Activated B cell treated with CpG ODN at 0.5 μM for 24 hours (primary cell): ENCODE measurements at regions not wholly inside any gene's neighbourhood (a gene's known extent, or its start where the extent isn't known, plus 50 kb on each side); places are given as distances from the start of the nearest gene placed in this dataset.

Source experiments
- ATAC-seq: fragments of 200-7000 bp; cut with Tn5 transposase; one replicate; pipeline ENCODE4 v1.10.0; 2021; ENCODE audit warnings: low read depth, mild to moderate bottlenecking, moderate library complexity
- CTCF ChIA-PET: fragments of 350-600 bp; sonication (Branson Sonifier 250); formaldehyde crosslinking; loops from one replicate; lab custom pipeline; 2021; ENCODE audit warnings: antibody characterized with exemption; lab: Charles Lee
- POLR2A ChIA-PET: fragments of 350-600 bp; sonication (Branson Sonifier 250); formaldehyde crosslinking; loops from one replicate; lab custom pipeline; 2021; ENCODE audit warnings: antibody characterized with exemption; lab: Charles Lee
- DNase-seq: peaks from one replicate; pipeline ENCODE4 v3.0.0; 2022
- H3K27ac Mint-ChIP-seq: one replicate; pipeline ENCODE4 v1.8.0; 2020; ENCODE audit warnings: mixed read lengths
- H3K27me3 Mint-ChIP-seq: one replicate; pipeline ENCODE4 v1.8.0; 2021; ENCODE audit warnings: mixed read lengths
- H3K36me3 Mint-ChIP-seq: one replicate; pipeline ENCODE4 v1.8.0; 2021; ENCODE audit warnings: low read depth, mixed read lengths
- H3K4me1 Mint-ChIP-seq: one replicate; pipeline ENCODE4 v1.8.0; 2021; ENCODE audit warnings: mixed read lengths
- H3K4me3 Mint-ChIP-seq: one replicate; pipeline ENCODE4 v1.8.0; 2020; ENCODE audit warnings: mild to moderate bottlenecking, mixed read lengths
- H3K9me3 Mint-ChIP-seq: one replicate; pipeline ENCODE4 v1.8.0; 2020; ENCODE audit warnings: mixed read lengths
- intact Hi-C: fragments of 100-400 bp; cut with micrococcal nuclease; formaldehyde crosslinking; loops from one replicate; pipeline ENCODE4 v1.15.1; 2024
- TF ChIP-seq, protein P1 (sequence below): fragments of 200-600 bp; IDR thresholded peaks from one replicate; pipeline ENCODE4 v1.8.0; 2022; ENCODE audit warnings: antibody characterized with exemption, mild to moderate bottlenecking

DNA sequence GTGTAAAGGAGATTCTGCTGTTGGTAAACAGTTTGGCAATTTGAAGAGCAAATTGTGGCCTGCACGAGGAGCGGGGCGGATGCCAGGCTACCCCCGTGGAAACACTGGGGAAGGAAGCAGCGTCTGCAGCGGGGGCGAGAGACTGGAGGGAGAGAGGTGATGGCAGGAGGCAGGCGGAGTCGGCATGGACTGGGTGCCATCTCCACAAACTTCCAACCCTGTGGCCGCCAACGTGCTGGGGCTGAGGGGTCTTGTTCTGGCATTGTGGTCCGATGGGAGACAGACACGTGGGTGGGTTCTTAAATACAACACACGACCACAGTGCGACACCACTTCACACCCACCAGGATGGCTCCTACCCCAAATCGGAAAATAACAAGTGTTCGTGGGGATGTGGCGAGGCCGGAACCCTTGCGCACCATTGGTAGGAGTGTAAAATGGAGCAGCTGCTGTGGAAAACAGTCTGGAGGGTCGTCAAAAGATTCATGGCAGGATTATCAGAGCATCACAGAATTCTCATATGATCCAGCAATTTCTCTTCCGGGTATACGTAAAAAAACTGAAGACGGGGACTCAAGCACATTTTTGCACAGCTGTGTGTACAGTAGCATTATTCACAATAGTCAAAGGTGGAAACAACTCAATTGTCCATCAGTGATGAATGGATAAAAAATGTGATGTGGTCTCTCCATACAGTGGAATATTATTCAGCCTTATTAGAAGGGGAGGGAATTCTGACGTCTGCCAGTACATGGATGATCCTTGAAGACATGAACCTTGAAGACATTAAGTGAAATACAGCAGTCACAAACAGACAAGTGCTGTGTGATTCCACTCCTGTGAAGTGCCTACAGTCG, 82.4 kb upstream of the HPCAL1 start:
- no peaks in the 10 kb centered on the region for H3K9me3 Mint-ChIP-seq
- CTCF ChIA-PET, result no interaction called here
- no peak for ATAC-seq
- H3K4me1 Mint-ChIP-seq, result no peaks in the 10 kb centered on the region
- POLR2A ChIA-PET, result no interaction called here
- H3K27ac Mint-ChIP-seq, result no peak overlapping the region
- H3K27me3 Mint-ChIP-seq, result peaks cover 2% of the 10 kb centered on the region
- TF ChIP-seq, protein P1, sequence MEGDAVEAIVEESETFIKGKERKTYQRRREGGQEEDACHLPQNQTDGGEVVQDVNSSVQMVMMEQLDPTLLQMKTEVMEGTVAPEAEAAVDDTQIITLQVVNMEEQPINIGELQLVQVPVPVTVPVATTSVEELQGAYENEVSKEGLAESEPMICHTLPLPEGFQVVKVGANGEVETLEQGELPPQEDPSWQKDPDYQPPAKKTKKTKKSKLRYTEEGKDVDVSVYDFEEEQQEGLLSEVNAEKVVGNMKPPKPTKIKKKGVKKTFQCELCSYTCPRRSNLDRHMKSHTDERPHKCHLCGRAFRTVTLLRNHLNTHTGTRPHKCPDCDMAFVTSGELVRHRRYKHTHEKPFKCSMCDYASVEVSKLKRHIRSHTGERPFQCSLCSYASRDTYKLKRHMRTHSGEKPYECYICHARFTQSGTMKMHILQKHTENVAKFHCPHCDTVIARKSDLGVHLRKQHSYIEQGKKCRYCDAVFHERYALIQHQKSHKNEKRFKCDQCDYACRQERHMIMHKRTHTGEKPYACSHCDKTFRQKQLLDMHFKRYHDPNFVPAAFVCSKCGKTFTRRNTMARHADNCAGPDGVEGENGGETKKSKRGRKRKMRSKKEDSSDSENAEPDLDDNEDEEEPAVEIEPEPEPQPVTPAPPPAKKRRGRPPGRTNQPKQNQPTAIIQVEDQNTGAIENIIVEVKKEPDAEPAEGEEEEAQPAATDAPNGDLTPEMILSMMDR, result no peak
- no peak for DNase-seq
- intact Hi-C loops, result no loop called here
- H3K4me3 Mint-ChIP-seq, result no peak overlapping the region
- H3K36me3 Mint-ChIP-seq, result no peaks in the 10 kb centered on the region

DNA sequence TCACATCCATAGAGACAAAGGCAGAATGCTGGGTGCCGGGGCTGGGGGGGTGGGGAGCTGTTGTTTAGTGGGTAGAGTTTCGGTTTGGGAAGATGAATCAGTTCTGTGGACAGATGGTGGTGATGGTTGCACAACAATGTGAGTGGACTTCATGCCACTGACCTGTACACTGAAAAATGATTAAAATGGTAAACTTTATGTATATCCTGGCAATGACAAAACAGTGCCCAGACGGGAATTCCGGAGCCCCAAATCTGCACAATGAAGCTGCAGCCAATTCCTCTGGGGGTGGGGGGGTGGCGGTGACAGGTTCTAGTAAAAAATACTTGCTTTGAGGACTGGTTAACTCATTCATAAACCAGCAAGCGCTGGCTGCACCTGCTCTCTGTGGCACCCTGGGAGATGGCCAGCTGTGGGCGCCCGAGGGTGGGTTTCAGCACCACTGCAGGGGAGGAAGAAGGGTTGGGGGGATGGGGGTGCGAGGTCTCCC, 81.8 kb upstream of the HPCAL1 start:
- no peak for ATAC-seq
- TF ChIP-seq, protein P1, result no peak

DNA sequence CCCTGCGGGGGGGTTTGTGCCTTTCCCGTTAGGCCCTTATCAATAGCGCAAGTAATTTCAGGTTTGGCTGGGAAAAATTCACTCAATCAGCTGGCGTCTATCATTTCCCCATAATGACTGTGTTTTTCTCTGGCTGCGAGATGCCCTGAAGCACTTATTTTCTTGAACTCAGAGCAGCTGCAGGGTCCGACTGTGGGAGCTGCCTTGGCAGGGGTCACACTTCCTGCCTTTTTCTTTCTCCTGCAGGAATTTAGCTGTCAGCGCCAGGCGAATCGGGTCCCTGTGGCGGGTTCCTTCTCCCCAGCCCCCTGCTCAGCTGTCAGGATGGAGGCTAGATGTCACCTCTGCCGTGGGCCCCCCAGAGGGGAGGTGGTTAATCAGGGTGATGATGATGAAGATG, 81.3 kb upstream of the HPCAL1 start:
- ATAC-seq (no peak), DNase-seq (no peak)
- intact Hi-C loops, result no loop called here
- Mint-ChIP-seq H3K4me1 (no peaks in the 10 kb centered on the region), H3K27ac (no peak overlapping the region), H3K27me3 (peaks cover 2% of the 10 kb centered on the region), H3K36me3 (no peaks in the 10 kb centered on the region), H3K4me3 (no peak overlapping the region), H3K9me3 (no peaks in the 10 kb centered on the region)
- CTCF ChIA-PET, result no interaction called here
- TF ChIP-seq, protein P1, result no peak
- POLR2A ChIA-PET, result no interaction called here

More for the DNA sequence above, 81.8 kb upstream of the HPCAL1 start:
- H3K4me1 Mint-ChIP-seq, result no peaks in the 10 kb centered on the region
- CTCF ChIA-PET, result no interaction called here
- no peaks in the 10 kb centered on the region for H3K9me3 Mint-ChIP-seq
- intact Hi-C loops, result no loop called here
- no peaks in the 10 kb centered on the region for H3K36me3 Mint-ChIP-seq
- no peak for DNase-seq
- POLR2A ChIA-PET, result no interaction called here
- H3K27ac Mint-ChIP-seq, result no peak overlapping the region
- no peak overlapping the region for H3K4me3 Mint-ChIP-seq
- peaks cover 2% of the 10 kb centered on the region for H3K27me3 Mint-ChIP-seq

DNA sequence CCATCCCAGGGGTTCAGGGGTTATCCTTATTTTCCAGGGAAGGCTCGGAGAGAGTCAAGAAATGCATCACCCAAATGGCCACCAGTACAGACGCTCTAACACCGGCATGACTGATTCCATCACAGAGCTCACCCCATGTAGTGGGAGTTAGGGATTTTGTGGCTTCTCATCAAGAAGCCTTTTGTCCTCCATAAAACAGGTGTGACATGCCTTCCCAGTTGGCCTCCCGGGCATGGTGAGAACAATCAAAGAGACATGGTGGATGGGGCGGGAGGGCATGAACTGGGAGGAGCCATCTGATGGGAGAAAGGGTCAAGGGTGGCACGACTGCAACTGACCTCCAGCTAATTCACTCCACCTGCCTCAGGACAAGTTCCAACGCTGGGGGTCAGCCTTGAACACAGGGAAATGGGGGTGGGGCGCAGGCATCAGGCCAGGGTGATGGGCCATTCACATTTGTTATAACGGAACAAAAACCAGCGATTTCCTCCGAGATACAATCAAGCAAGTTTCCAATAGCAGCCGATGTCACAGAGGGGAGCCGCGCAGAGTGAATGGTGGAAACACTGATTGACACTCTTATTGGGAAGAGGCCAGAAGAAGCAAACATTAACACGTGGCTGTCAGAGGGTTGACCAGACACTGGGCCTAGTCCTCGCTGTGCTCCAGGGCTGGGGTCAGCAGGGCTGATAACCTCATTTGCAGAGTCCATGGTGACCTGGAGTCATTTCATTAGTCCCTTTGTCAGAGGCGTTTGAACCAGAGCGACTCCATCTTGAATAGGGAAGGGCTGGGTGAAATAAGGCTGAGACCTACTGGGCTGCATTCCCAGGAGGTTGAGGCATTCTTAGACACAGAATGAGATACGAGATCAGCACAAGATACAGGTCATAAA, 80.5 kb upstream of the HPCAL1 start:
- POLR2A ChIA-PET, result no interaction called here
- TF ChIP-seq, protein P1, result no peak
- Mint-ChIP-seq H3K27me3 (peaks cover 2% of the 10 kb centered on the region), H3K4me1 (no peaks in the 10 kb centered on the region), H3K36me3 (no peaks in the 10 kb centered on the region), H3K4me3 (no peak overlapping the region), H3K9me3 (no peaks in the 10 kb centered on the region), H3K27ac (no peak overlapping the region)
- no peak for DNase-seq
- CTCF ChIA-PET, result no interaction called here
- no peak for ATAC-seq
- intact Hi-C loops, result no loop called here

DNA sequence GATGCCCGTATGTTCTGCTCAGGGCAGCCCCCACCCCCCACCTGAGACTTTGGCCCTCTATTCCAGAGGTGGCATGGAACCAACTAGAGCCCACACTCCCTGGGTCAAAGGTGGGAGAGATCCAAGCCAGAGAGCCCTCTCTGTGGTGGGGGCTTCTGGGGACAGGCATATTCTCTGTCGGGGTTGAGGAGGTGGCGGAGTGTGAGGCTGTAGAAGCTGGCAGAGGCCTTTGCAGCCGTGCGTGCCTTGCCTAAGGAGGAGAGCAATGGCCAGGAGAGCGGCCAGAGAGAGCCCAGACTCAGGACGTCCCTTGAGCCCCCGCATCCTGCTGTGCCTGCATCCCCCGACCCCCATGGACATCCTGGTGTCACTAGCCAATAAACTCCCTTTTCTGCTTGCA, 79.2 kb upstream of the HPCAL1 start:
- Mint-ChIP-seq H3K9me3 (no peaks in the 10 kb centered on the region), H3K4me1 (no peaks in the 10 kb centered on the region), H3K27ac (no peak overlapping the region), H3K27me3 (peaks cover 2% of the 10 kb centered on the region), H3K36me3 (no peaks in the 10 kb centered on the region), H3K4me3 (no peak overlapping the region)
- ATAC-seq (no peak), DNase-seq (no peak)
- CTCF ChIA-PET, result no interaction called here
- intact Hi-C loops, result no loop called here
- POLR2A ChIA-PET, result no interaction called here
- TF ChIP-seq, protein P1, result no peak
